H1 (cell line): ENCODE measurements at regions not wholly inside any gene's neighbourhood (a gene's known extent, or its start where the extent isn't known, plus 50 kb on each side); places are given as distances from the start of the nearest gene placed in this dataset.

ENCODE experiments used
- BRCA1 ChIP-seq: IDR thresholded peaks from 2 replicates; pipeline ENCODE4 v1.6.1; 2012; ENCODE audit warnings: low read depth, low read length, improper control_type of control experiment
- CREB1 ChIP-seq: IDR thresholded peaks from 2 replicates; pipeline ENCODE4 v1.6.1; 2012; ENCODE audit warnings: inconsistent platforms
- CTCF ChIP-seq, 3 experiments: IDR thresholded peaks; 1 replicate in 2 of 3; 2 replicates in 1 of 3; pipeline versions ENCODE4 v1.5.1 to v1.6.1; 2011; ENCODE audit warnings: low read length in 3 of 3, mild to moderate bottlenecking in 3 of 3, inconsistent platforms in 2 of 3, low read depth in 1 of 3, moderate library complexity in 1 of 3; ENCODE audit not compliant: insufficient read depth in 1 of 3; ENCODE audit errors: control extremely low read depth in 1 of 3
- EGR1 ChIP-seq: IDR thresholded peaks from 2 replicates; pipeline ENCODE4 v1.6.1; 2011; ENCODE audit warnings: low read depth, low read length, borderline replicate concordance
- EP300 ChIP-seq, 2 experiments: IDR thresholded peaks; 1 replicate in 1 of 2; 2 replicates in 1 of 2; pipeline ENCODE4 v1.6.1; 2011 to 2012; ENCODE audit warnings: low read depth in 2 of 2, low read length in 2 of 2, mild to moderate bottlenecking in 2 of 2, borderline replicate concordance in 1 of 2, inconsistent platforms in 1 of 2, moderate library complexity in 1 of 2
- FOSL1 ChIP-seq: IDR thresholded peaks from 2 replicates; pipeline ENCODE4 v1.6.1; 2011; ENCODE audit warnings: mild to moderate bottlenecking, low read depth, low read length, moderate library complexity; ENCODE audit not compliant: insufficient read depth
- MAX ChIP-seq: IDR thresholded peaks from 2 replicates; pipeline ENCODE4 v1.6.1; 2012; ENCODE audit warnings: inconsistent platforms
- POLR2AphosphoS5 ChIP-seq: IDR thresholded peaks from 2 replicates; pipeline ENCODE4 v1.6.1; 2011; ENCODE audit warnings: low read depth, low read length
- TAF1 ChIP-seq: IDR thresholded peaks from 2 replicates; pipeline ENCODE4 v1.6.1; 2011; ENCODE audit warnings: mild to moderate bottlenecking, low read depth, low read length
- ZNF274 ChIP-seq: IDR thresholded peaks from 2 replicates; pipeline ENCODE4 v1.7.0; 2012; ENCODE audit warnings: low read length, borderline replicate concordance; ENCODE audit errors: extremely low read depth

DNA sequence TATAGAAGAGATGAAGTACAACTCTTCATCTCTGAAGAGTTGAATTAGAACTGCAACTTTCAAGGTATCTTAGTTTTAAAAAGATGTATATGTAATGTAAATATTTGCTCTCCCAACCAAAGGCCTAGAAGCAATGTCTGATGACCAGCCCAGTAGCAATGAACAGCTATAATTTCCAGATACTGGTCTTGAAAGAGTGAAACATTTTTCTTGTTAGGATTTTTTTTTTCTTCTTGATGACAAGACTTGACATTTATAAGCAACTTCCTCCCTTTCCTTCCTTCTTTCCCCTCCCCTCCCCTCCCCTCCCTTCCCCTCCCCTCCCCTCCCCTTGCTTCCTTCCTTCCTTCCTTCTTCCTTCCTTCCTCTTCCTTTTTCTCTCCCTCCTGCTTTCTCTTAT is 423.4 kb downstream of the ZIC1 start:
- TF ChIP-seq CTCF (IDR thresholded peaks at IDR 0.05; ENCODE audit: control extremely low read depth in 1 of 3, insufficient read depth in 1 of 3, low read depth in 1 of 3, low read length in 3 of 3) (no peak), EGR1 (no peak), FOSL1 (no peak), MAX (no peak), ZNF274 (no peak), EP300 (IDR thresholded peaks at IDR 0.05; ENCODE audit: borderline replicate concordance in 1 of 2, low read depth in 2 of 2, low read length in 2 of 2) (no peak), TAF1 (no peak), BRCA1 (no peak), CREB1 (no peak), POLR2AphosphoS5 (no peak)
